Transverse colon (tissue), 4 donors: ENCODE measurements at regions not wholly inside any gene's neighbourhood (a gene's known extent, or its start where the extent isn't known, plus 50 kb on each side); places are given as distances from the start of the nearest gene placed in this dataset.

ENCODE experiments used
- DNase-seq: peaks from one replicate; pipeline ENCODE4 v3.0.0-alpha.2; 2019
- H3K27ac ChIP-seq, 4 donors: fragments of 200-600 bp; sonication (generic); 2 replicates each; pipeline ENCODE4 v1.5.1; 2016 to 2018; ENCODE audit warnings: inconsistent platforms in 4 of 4
- H3K27me3 ChIP-seq: fragments of 200-600 bp; sonication (generic); 2 replicates; pipeline ENCODE4 v1.5.1; 2017; ENCODE audit warnings: inconsistent platforms
- H3K36me3 ChIP-seq, 4 donors: fragments of 200-600 bp; sonication (generic); 2 replicates each; pipeline ENCODE4 v1.5.1; 2017 to 2019; ENCODE audit warnings: inconsistent platforms in 4 of 4
- H3K4me1 ChIP-seq, 4 donors: fragments of 200-600 bp; sonication (generic); 2 replicates each; pipeline ENCODE4 v1.5.1; 2017 to 2020; ENCODE audit warnings: inconsistent platforms in 4 of 4
- H3K4me3 ChIP-seq, 4 donors: fragments of 200-600 bp; sonication (generic); 1 replicate in 1 of 4; 2 replicates in 3 of 4; pipeline versions ENCODE4 v1.5.1 to v1.6.1; 2017 to 2019; ENCODE audit warnings: inconsistent platforms in 4 of 4
- H3K9me3 ChIP-seq, 2 donors: fragments of 200-600 bp; sonication (generic); 2 replicates each; pipeline ENCODE4 v1.5.1; 2017 to 2019; ENCODE audit warnings: inconsistent platforms in 2 of 2
- EP300 ChIP-seq: sonication (generic); formaldehyde crosslinking; IDR thresholded peaks from one replicate; pipeline ENCODE4 v1.6.1; 2017; ENCODE audit warnings: antibody characterized with exemption, low read depth
- POLR2A ChIP-seq: fragments of 450-650 bp; IDR thresholded peaks from one replicate; pipeline ENCODE4 v1.6.1; 2016; ENCODE audit warnings: antibody characterized with exemption, mild to moderate bottlenecking, moderate library complexity
- POLR2AphosphoS5 ChIP-seq, 3 donors: sonication (generic); formaldehyde crosslinking; IDR thresholded peaks; one replicate each; pipeline ENCODE4 v1.6.1; 2016; ENCODE audit warnings: antibody characterized with exemption in 3 of 3
- WGBS, 2 donors: methylation state at CpG; one replicate each; pipeline ENCODE4 v1.1.5; 2018; ENCODE audit warnings: low coverage in 1 of 2; 5-methylcytosine and 5-hydroxymethylcytosine counted together
- in situ Hi-C, 4 donors: fragments of 200-750 bp; cut with MboI; loops; one replicate each; pipeline versions ENCODE4 v1.15.0 to v1.15.1; 2017; ENCODE audit warnings: low sequenced_read_pairs in 3 of 4, low pct_ligation_motif_present in 1 of 4, low pct_unique_long_range_greater_than_20kb in 1 of 4
- intact Hi-C: fragments of 100-400 bp; cut with DNase I; formaldehyde crosslinking; loops from one replicate; pipeline ENCODE4 v1.15.1; 2023; ENCODE audit warnings: low total_unique reads
- TF ChIP-seq, protein P1 (sequence below), 5 experiments: fragments of 200-600 bp in 3 of 5; fragments of 450-650 bp in 2 of 5; sonication (generic) in 3 of 5; IDR thresholded peaks; 1 replicate in 2 of 5; 2 replicates in 3 of 5; pipeline ENCODE4 v1.5.1; 2016 to 2017; ENCODE audit warnings: antibody characterized with exemption in 5 of 5, inconsistent platforms in 3 of 5, mild to moderate bottlenecking in 2 of 5, moderate library complexity in 1 of 5

DNA sequence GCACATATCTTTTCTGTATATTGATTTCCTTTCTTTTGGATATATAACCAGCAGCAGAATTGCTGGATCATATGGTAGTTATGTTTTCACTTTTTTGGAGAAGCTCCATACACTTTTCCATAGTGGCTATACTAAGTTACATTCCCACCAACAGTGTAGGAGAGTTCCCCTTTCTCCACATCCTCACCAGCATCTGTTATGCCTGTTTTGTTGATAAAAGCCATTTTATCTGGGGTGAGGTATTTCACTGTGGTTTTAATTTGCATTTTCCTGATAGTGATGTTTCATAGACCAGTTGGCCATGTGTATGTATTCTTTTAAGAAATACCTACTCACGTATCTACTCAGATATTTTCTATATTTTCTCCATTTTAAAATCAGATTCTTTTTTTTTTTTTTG lies 419.3 kb upstream of the FAT3 start:
- Histone ChIP-seq H3K9me3 (no peaks in the 10 kb centered on the region), H3K4me3 (no peak overlapping the region), H3K4me1 (no peaks in the 10 kb centered on the region), H3K27ac (no peak overlapping the region), H3K36me3 (no peaks in the 10 kb centered on the region), H3K27me3 (no peaks in the 10 kb centered on the region)
- no peak for DNase-seq
- intact Hi-C loops: no loop called here
- in situ Hi-C loops: no loop called here
- 91 to 100% methylated on average over 1 of the region's 1 CpG for WGBS, 2 donors
- TF ChIP-seq EP300: no peak
- TF ChIP-seq, protein P1, sequence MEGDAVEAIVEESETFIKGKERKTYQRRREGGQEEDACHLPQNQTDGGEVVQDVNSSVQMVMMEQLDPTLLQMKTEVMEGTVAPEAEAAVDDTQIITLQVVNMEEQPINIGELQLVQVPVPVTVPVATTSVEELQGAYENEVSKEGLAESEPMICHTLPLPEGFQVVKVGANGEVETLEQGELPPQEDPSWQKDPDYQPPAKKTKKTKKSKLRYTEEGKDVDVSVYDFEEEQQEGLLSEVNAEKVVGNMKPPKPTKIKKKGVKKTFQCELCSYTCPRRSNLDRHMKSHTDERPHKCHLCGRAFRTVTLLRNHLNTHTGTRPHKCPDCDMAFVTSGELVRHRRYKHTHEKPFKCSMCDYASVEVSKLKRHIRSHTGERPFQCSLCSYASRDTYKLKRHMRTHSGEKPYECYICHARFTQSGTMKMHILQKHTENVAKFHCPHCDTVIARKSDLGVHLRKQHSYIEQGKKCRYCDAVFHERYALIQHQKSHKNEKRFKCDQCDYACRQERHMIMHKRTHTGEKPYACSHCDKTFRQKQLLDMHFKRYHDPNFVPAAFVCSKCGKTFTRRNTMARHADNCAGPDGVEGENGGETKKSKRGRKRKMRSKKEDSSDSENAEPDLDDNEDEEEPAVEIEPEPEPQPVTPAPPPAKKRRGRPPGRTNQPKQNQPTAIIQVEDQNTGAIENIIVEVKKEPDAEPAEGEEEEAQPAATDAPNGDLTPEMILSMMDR (IDR thresholded peaks at IDR 0.05): no peak
- no peak for TF ChIP-seq POLR2A
- TF ChIP-seq POLR2AphosphoS5 (IDR thresholded peaks at IDR 0.05): no peak

DNA sequence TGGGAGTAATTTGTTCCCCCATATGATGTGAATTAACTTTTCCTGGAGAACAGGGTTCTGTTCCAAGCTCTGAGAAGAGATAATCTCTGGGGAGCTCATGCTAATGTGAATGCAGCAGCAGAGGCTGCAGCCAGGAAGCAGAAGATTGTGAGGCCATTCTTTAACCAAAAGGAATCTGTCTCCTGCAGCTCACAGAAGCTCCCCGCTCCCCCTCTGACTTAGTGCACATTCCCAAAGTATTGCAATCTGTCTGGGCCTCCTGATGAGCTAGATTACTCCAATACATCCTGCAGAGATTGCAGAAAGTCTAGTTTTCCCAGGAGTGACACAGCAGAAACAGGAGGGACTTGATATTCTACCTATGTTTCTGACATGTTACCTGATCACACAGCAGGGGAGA lies 420.6 kb upstream of the FAT3 start:
- in situ Hi-C loops (no loop called here), intact Hi-C loops (no loop called here)
- Histone ChIP-seq H3K4me1 (no peaks in the 10 kb centered on the region), H3K36me3 (no peaks in the 10 kb centered on the region), H3K27ac (no peak overlapping the region), H3K27me3 (no peaks in the 10 kb centered on the region), H3K4me3 (no peak overlapping the region), H3K9me3 (no peaks in the 10 kb centered on the region)
- WGBS, 2 donors: 50% methylated on average over 1 of the region's 1 CpG; no CpG with 5 or more reads in 1 of the 2 donors
- no peak for DNase-seq
- TF ChIP-seq POLR2AphosphoS5 (IDR thresholded peaks at IDR 0.05) (no peak), EP300 (no peak)
- TF ChIP-seq, protein P1 (IDR thresholded peaks at IDR 0.05): no peak

DNA sequence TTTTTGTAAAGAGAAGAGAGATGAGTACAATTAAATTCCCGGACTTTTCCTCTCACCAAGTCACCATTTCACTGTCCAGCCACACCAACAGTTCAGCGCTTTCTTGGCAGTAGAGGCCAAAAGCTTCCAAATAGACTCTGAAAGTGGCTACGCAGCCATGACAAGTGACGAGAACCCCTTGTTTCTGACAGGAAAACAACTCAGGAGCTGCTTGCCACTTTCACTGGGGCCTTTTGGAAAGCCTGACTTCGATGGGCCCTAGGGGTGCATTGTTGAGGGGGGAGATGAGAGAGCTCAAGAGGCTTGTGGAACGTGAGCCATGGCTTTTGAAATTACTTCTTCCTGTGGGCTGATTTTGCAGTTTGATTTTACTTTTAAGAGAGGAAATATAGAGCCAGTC lies 422.1 kb upstream of the FAT3 start:
- Histone ChIP-seq H3K27ac (no peak overlapping the region), H3K27me3 (no peaks in the 10 kb centered on the region), H3K9me3 (no peaks in the 10 kb centered on the region), H3K4me3 (no peak overlapping the region), H3K36me3 (no peaks in the 10 kb centered on the region), H3K4me1 (no peaks in the 10 kb centered on the region)
- DNase-seq: no peak
- WGBS, 2 donors: 55 to 68% methylated on average over 1 to 6 of the region's 6 CpGs
- intact Hi-C loops (no loop called here), in situ Hi-C loops (no loop called here)
- TF ChIP-seq, protein P1 (IDR thresholded peaks at IDR 0.05): no peak
- no peak for TF ChIP-seq POLR2A
- TF ChIP-seq POLR2AphosphoS5 (IDR thresholded peaks at IDR 0.05): no peak
- TF ChIP-seq EP300: no peak

DNA sequence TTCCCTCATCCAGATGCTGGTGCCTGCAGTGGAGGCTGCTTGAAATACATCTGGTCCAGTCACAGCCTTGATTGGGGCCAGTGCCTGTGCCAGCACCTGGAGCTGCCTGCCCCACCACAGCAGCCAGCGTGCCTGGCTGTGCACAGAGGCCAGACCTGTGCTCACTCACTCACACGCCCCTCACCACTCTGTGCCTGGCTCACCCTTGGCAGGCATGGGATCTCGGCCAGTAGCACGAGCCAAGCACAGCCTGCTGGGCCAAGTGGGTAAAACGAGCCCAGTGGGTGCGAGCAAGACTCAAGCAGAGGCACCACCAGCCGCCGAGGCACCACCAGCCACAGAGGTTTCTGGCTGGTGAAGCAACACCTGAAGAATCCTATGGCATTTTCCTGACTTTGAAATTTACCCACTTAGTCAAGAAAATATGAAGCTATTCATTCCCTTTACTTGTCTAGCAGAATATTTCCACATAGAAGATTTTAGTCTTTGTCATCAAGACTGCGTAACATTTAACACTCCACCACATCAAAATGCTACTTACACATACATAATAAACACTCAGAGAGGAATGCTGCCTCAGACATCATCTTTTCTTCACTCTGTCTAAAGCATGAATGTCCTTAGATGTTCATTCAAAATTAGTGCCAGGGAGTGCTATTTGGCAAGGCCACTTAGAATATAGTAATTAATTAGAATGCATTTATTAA lies 424.3 kb upstream of the FAT3 start:
- Histone ChIP-seq H3K36me3 (no peaks in the 10 kb centered on the region), H3K4me1 (no peaks in the 10 kb centered on the region), H3K27me3 (no peaks in the 10 kb centered on the region), H3K9me3 (no peaks in the 10 kb centered on the region), H3K27ac (no peak overlapping the region), H3K4me3 (no peak overlapping the region)
- in situ Hi-C loops: no loop called here
- DNase-seq: no peak
- no peak for TF ChIP-seq POLR2A
- TF ChIP-seq, protein P1 (IDR thresholded peaks at IDR 0.05): no peak
- TF ChIP-seq POLR2AphosphoS5 (IDR thresholded peaks at IDR 0.05): no peak
- TF ChIP-seq EP300: no peak
- intact Hi-C loops: no loop called here
- 88 to 100% methylated on average over 1 to 9 of the region's 9 CpGs for WGBS, 2 donors
